ENCODE measurements at regions not wholly inside any gene's neighbourhood (a gene's known extent, or its start where the extent isn't known, plus 50 kb on each side); places are given as distances from the start of the nearest gene placed in this dataset.

DNA sequence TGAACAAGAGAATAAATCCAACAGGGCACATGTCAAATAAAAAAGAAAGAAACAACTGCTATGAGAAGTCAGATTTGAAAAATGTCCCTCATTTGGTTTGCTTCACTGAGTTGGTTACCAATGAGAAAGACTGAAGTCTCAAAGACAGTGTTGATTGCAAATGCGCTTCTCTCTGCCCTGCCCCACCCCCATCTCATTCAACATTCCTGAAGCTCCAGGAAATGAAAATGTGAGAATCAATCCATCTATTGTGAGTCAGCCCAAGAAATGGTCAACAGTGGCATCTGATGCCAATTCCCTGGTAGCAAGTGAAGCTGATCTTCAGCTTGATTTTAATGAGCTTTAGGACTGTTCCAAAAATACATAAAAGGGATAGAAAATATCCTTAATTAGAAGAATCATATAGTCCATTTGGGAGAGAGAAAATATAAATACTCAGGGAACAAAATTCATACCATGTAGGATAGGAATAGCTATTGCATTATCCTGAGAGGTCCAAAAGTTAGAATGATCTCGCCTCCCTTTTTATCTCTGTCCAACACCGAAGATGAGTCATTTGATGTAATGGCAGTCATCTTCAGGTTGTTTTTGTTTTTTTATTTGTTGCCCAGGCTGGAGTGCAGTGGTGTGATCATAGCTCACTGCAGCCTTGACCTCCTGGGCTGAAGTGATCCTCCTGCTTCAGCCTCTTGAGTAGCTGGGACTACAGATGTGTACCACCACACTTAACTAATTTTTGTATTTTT is 200.3 kb upstream of the UMPS start:
- in situ Hi-C loops (cut with MboI; ENCODE audit: low sequenced_read_pairs, unreplicated experiment) = no loop called here
- no peak for TF ChIP-seq CTCF (IDR thresholded peaks at IDR 0.05; ENCODE audit: borderline replicate concordance, control extremely low read depth, extremely low read depth, insufficient read depth, missing control alignments)
- no peak for DNase-seq (ENCODE audit: low spot score)

DNA sequence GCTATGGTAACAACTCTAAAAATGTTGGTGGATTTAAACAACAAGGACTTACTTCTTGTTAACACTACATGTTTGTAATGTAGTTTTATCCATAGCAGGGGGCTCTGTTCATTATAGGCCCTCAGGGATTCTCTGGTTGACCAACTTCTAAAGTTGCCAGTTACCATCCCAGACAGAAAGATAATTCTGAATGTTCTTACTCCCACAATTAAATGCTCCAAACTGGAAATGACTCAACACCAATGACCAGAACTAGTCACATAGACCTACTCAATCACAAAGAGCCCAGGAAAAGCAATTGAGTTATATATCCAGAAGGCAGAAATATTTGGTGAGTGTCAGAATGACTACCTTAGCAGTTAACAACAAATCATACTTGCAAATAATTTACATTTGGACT is 199.3 kb upstream of the UMPS start:
- in situ Hi-C loops (cut with MboI; ENCODE audit: low sequenced_read_pairs, unreplicated experiment) = no loop called here
- no peak for TF ChIP-seq CTCF (IDR thresholded peaks at IDR 0.05; ENCODE audit: borderline replicate concordance, control extremely low read depth, extremely low read depth, insufficient read depth, missing control alignments)

DNA sequence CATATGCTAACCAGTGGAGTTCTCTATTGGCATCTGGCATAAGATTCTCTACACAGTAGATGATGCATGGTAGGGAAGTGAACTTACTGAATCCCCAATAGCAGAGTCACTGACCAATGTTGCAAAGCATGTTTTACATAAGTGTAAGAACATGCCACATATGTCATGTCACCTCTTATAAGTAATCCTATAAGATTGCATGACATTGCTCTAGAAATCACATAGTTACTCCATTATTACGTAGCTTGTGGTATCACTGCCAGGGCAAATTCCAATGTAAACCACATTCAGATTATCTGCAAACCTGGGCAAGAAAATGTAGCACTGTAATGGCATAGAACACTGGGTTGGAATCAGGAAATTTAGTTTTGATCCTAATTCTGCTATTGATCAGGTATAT is 198.2 kb upstream of the UMPS start:
- in situ Hi-C loops (cut with MboI; ENCODE audit: low sequenced_read_pairs, unreplicated experiment) = no loop called here
- no peak for DNase-seq (ENCODE audit: low spot score)
- no peak for TF ChIP-seq CTCF (IDR thresholded peaks at IDR 0.05; ENCODE audit: borderline replicate concordance, control extremely low read depth, extremely low read depth, insufficient read depth, missing control alignments)

More for the DNA sequence above, 199.3 kb upstream of the UMPS start:
- DNase-seq (ENCODE audit: low spot score) = no peak

GRCh38 chr3:124535306-124535705 is 194.9 kb upstream of the UMPS start:
- no peak for TF ChIP-seq CTCF (IDR thresholded peaks at IDR 0.05; ENCODE audit: borderline replicate concordance, control extremely low read depth, extremely low read depth, insufficient read depth, missing control alignments)
- in situ Hi-C loops (cut with MboI; ENCODE audit: low sequenced_read_pairs, unreplicated experiment) = no loop called here
- no peak for DNase-seq (ENCODE audit: low spot score)

- DNase-seq (ENCODE audit: low spot score) = no peak
- no peak for TF ChIP-seq CTCF (IDR thresholded peaks at IDR 0.05; ENCODE audit: borderline replicate concordance, control extremely low read depth, extremely low read depth, insufficient read depth, missing control alignments)
- in situ Hi-C loops (cut with MboI; ENCODE audit: low sequenced_read_pairs, unreplicated experiment) = no loop called here
Observed at GRCh38 chr3:124540550-124541211, 189.6 kb upstream of the UMPS start.

GRCh38 chr3:124542214-124542869 is 187.9 kb upstream of the UMPS start:
- in situ Hi-C loops (cut with MboI; ENCODE audit: low sequenced_read_pairs, unreplicated experiment) = no loop called here
- TF ChIP-seq CTCF (IDR thresholded peaks at IDR 0.05; ENCODE audit: borderline replicate concordance, control extremely low read depth, extremely low read depth, insufficient read depth, missing control alignments) = no peak
- DNase-seq (ENCODE audit: low spot score) = no peak

All from GM13976 (cell line).